ENCODE measurements at regions not wholly inside any gene's neighbourhood (a gene's known extent, or its start where the extent isn't known, plus 50 kb on each side); places are given as distances from the start of the nearest gene placed in this dataset.
A peak's percentile ranks its signal among the peaks of the same experiment; 100 is the strongest.

DNA sequence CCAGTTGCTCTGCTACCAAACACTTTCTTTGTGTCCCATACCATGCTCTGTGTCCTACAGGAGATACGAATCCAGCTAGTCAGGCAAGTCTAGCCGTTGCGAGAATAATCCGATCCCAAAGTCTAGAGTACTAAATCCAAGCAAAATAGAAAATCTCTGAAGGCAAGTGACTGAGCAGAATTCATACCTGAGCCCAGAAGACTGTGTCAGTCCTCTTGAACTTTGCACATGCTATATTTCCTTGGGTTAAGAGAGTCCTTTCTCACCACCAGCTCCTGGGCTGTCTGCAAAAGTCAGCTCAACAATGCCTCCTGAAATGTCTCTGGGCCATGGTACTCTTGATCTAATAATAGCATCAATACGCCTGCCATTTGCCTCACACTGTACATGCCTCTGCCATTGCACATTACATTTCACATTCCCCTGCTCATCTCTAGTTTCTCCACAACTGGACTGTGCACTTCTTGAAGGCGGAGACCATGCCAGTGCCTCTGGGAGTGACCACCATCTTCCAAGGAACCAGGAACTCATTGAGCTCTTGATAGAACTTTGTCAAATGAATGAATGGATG is 265.8 kb upstream of the ID2 start:
- H3K9me3 ChIP-seq (replicated peaks; ENCODE audit: control insufficient read depth, low read depth, low read length): no peaks in the 10 kb centered on the region
- H3K36me3 ChIP-seq (ENCODE audit: control insufficient read depth, insufficient read depth, low read length): no peaks in the 10 kb centered on the region
- no peaks in the 10 kb centered on the region for H3K27me3 ChIP-seq (ENCODE audit: control insufficient read depth, insufficient read depth, low read length)
- H3K4me1 ChIP-seq (ENCODE audit: control insufficient read depth, insufficient read depth, low read length): peaks cover 23% of the 10 kb centered on the region
- 89% methylated on average over 4 of the region's 6 CpGs for WGBS (ENCODE audit: insufficient coverage)
- peak; percentile 51 for DNase-seq
- peak overlapping the region; percentile 83 for H3K27ac ChIP-seq (ENCODE audit: low read length)
- H3K4me3 ChIP-seq (ENCODE audit: low read length): peak overlapping the region; percentile 9

DNA sequence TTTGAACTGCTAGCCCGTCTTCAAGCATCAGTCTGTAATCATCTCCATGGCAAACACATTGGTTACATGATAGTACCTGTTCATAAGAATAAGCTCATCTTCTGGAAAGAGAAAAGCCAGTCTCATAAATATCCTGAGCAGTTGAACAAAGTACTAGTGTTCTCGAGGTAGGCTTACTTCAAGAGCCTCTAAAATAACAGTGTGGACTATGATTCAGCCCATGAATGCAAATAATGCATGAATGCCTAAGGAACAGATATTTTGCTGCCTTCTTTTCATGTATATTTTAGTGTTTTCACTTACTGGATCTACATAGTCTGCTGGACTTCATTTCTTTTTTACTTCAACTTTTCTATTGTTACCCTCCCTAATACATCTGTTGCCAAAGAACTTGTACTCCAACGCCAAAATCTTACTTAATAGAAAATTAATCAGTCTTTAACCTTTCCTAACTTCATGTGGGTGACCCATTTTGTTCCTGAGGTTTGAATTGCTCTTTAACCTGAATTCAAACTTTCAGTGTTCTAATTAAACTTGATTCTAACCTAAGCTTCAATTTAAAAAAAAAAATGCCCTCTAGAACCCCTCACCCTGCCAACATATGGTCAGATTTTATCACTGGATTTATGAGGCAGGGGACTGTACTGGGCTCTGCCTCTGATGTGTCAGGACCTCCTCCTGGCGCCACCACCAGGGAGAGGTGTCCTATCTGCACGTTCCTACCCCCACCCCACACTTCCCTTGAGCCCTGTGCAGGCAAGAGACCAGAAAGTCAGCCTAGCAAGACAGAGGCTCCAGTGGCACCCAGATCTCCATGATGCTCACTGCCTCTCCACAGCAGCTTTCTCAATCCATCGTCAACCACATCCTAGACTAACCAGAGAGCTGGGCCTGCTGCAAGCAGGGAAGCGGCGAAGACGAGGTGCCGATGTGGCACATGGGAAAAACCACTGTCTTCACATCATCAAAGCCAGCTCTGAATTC is 264.7 kb upstream of the ID2 start:
- peaks cover 19% of the 10 kb centered on the region for H3K4me1 ChIP-seq (ENCODE audit: control insufficient read depth, insufficient read depth, low read length)
- no peak for DNase-seq
- H3K36me3 ChIP-seq (ENCODE audit: control insufficient read depth, insufficient read depth, low read length): no peaks in the 10 kb centered on the region
- no peaks in the 10 kb centered on the region for H3K27me3 ChIP-seq (ENCODE audit: control insufficient read depth, insufficient read depth, low read length)
- H3K9me3 ChIP-seq (replicated peaks; ENCODE audit: control insufficient read depth, low read depth, low read length): no peaks in the 10 kb centered on the region
- H3K4me3 ChIP-seq (ENCODE audit: low read length): no peak overlapping the region
- H3K27ac ChIP-seq (ENCODE audit: low read length): peak overlapping the region; percentile 67
- 81% methylated on average over 7 of the region's 10 CpGs for WGBS (ENCODE audit: insufficient coverage)

DNA sequence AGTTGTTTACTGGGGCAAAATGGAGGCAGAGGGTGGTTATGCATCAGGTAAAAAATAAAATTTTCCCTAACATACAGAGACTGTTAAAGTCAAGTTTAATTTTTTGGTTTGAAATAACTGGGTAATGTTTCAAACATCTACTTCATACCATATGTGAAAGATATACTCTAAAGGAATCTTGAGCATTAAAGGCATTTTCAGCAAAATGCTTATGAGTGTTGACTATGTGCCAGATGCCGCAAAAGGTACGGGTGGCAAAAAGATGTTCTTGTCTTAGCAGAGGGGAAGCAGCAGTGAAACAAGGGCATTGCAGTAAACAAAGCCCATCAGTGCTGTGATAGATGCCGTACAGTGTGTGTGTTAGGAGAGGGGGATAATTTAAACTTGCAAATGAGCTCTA is 263.1 kb upstream of the ID2 start:
- H3K4me3 ChIP-seq (ENCODE audit: low read length): no peak overlapping the region
- no peaks in the 10 kb centered on the region for H3K9me3 ChIP-seq (replicated peaks; ENCODE audit: control insufficient read depth, low read depth, low read length)
- no peaks in the 10 kb centered on the region for H3K36me3 ChIP-seq (ENCODE audit: control insufficient read depth, insufficient read depth, low read length)
- no peaks in the 10 kb centered on the region for H3K27me3 ChIP-seq (ENCODE audit: control insufficient read depth, insufficient read depth, low read length)
- no peak for DNase-seq
- no peak overlapping the region for H3K27ac ChIP-seq (ENCODE audit: low read length)
- WGBS (ENCODE audit: insufficient coverage): 42% methylated on average over 3 of the region's 3 CpGs
- H3K4me1 ChIP-seq (ENCODE audit: control insufficient read depth, insufficient read depth, low read length): peaks cover 8% of the 10 kb centered on the region

DNA sequence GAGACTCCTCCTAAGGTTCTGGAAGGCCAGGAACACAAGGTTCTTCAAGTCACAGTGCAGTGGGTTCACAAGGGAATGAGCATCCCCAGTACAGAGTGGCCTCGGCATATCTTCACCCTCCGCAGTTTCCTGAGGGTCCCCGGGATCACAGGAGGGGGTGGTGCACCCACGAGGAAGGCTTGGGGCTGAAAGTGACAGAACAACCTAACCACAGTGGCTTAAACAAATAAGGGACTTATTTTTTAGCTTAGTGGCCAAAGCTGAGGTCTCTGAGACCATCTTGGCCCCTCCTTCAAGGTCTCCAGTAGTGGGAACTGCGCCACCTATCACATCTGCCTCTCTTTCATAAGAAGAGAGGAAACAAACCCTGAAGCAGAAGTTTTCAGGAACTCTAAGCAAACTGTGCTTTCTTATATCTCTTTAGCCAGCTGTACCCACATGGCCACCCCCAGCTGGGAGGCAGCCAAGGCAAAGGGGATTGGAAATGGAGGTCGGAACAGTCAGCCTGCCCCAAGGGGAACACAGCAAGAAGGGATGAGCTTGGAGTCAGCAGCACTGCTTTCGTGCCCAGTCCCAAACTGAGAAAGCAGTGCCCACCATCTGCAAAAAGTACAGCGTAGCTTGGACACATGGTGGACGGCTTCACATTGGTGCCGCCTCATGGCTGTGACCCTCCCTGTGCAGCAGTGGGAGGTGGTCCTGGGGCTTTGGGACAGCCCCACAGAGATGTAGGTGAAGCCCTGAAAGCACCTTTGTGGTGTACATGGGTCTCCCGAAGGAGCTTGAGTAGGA is 260.0 kb upstream of the ID2 start:
- H3K4me3 ChIP-seq (ENCODE audit: low read length): no peak overlapping the region
- 75% methylated on average over 10 of the region's 11 CpGs for WGBS (ENCODE audit: insufficient coverage)
- no peaks in the 10 kb centered on the region for H3K36me3 ChIP-seq (ENCODE audit: control insufficient read depth, insufficient read depth, low read length)
- no peaks in the 10 kb centered on the region for H3K4me1 ChIP-seq (ENCODE audit: control insufficient read depth, insufficient read depth, low read length)
- no peak for DNase-seq
- H3K9me3 ChIP-seq (replicated peaks; ENCODE audit: control insufficient read depth, low read depth, low read length): no peaks in the 10 kb centered on the region
- no peaks in the 10 kb centered on the region for H3K27me3 ChIP-seq (ENCODE audit: control insufficient read depth, insufficient read depth, low read length)
- H3K27ac ChIP-seq (ENCODE audit: low read length): no peak overlapping the region

DNA sequence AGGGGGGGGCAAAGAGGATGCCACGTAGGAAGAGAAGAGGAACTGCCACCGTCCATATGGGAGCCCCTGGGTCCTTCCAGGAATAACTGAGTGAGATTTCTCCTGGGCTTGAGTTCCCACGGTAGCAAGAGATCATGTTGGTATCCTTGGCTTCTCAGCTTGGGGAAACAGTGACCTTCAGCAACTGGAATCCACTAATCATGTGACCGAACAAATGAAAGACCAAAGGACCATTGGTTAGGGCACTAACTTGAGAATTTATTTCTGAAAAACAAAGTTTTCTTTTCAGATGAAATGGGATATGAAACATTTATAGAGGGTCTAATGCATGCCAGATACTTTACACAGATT is 259.4 kb upstream of the ID2 start:
- H3K27ac ChIP-seq (ENCODE audit: low read length): no peak overlapping the region
- H3K27me3 ChIP-seq (ENCODE audit: control insufficient read depth, insufficient read depth, low read length): no peaks in the 10 kb centered on the region
- WGBS (ENCODE audit: insufficient coverage): 85% methylated on average over 2 of the region's 4 CpGs
- H3K36me3 ChIP-seq (ENCODE audit: control insufficient read depth, insufficient read depth, low read length): no peaks in the 10 kb centered on the region
- H3K4me1 ChIP-seq (ENCODE audit: control insufficient read depth, insufficient read depth, low read length): no peaks in the 10 kb centered on the region
- no peaks in the 10 kb centered on the region for H3K9me3 ChIP-seq (replicated peaks; ENCODE audit: control insufficient read depth, low read depth, low read length)
- H3K4me3 ChIP-seq (ENCODE audit: low read length): no peak overlapping the region
- no peak for DNase-seq

DNA sequence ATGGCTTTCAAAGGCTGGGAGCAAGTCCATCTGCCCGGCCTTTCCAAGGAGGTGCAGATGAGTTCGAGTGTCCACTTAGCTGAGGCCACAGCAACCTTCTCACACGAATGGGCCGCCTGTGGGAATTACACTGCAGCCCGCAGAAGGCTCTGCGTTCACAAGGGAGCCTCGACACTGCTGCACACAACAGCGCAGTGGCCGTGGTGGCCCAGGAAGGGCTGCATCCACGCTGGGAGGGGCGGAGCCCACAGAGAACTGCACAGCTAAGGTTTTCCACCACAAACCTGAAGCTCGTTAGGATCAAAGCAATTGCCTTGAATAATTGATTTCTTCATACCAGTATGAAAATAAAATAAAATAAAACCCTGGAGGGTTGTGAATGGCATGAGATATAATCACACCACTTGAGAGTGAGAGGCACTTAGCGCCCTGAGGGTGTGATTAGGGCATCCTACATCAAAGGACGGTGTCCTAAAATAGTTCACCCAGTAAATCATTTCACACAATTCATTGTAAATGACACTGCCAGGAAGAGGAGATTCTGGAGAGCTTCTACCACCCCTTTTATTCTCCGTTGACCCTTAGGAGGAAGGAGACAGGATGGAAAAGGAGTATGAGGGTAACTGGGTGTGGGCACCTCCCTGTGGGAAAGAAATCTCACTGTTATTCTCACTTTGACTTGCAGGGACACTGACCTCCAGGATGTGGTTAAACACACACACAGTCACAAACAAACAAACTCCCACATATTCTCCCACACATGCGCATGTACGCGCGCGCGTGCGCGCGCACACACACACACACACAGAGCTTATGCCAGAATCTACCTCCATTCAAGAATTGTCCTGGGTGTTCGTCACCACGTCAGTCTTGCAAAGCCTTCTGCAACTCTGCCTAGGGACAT is 256.6 kb upstream of the ID2 start:
- Histone ChIP-seq H3K27me3 (ENCODE audit: control insufficient read depth, insufficient read depth, low read length) (no peaks in the 10 kb centered on the region), H3K4me1 (ENCODE audit: control insufficient read depth, insufficient read depth, low read length) (no peaks in the 10 kb centered on the region), H3K9me3 (replicated peaks; ENCODE audit: control insufficient read depth, low read depth, low read length) (no peaks in the 10 kb centered on the region), H3K36me3 (ENCODE audit: control insufficient read depth, insufficient read depth, low read length) (no peaks in the 10 kb centered on the region), H3K27ac (ENCODE audit: low read length) (no peak overlapping the region), H3K4me3 (ENCODE audit: low read length) (no peak overlapping the region)
- 89% methylated on average over 21 of the region's 26 CpGs for WGBS (ENCODE audit: insufficient coverage)
- DNase-seq: no peak

DNA sequence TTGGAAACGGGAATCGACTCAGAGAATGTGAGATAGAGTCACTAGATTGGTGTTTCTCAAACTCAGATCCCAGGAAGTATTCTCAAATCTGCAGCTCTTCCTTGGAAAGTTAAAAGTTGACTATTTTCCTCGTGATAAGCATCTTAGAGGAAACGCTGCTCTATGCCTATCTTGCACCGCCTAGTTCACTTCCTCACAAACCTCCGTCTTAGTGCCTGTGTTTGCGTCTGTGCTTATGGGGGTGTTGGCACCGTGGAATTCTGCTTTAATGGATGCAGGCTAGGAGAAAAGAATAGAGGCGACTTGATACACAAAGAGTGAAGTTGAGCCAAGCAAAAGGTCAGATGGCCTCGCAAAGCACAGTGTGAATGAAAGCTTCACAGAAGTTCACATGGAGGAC is 255.3 kb upstream of the ID2 start:
- WGBS (ENCODE audit: insufficient coverage): 89% methylated on average over 6 of the region's 10 CpGs
- H3K4me1 ChIP-seq (ENCODE audit: control insufficient read depth, insufficient read depth, low read length): no peaks in the 10 kb centered on the region
- H3K27me3 ChIP-seq (ENCODE audit: control insufficient read depth, insufficient read depth, low read length): no peaks in the 10 kb centered on the region
- no peak for DNase-seq
- H3K36me3 ChIP-seq (ENCODE audit: control insufficient read depth, insufficient read depth, low read length): no peaks in the 10 kb centered on the region
- no peaks in the 10 kb centered on the region for H3K9me3 ChIP-seq (replicated peaks; ENCODE audit: control insufficient read depth, low read depth, low read length)
- H3K27ac ChIP-seq (ENCODE audit: low read length): no peak overlapping the region
- H3K4me3 ChIP-seq (ENCODE audit: low read length): no peak overlapping the region

DNA sequence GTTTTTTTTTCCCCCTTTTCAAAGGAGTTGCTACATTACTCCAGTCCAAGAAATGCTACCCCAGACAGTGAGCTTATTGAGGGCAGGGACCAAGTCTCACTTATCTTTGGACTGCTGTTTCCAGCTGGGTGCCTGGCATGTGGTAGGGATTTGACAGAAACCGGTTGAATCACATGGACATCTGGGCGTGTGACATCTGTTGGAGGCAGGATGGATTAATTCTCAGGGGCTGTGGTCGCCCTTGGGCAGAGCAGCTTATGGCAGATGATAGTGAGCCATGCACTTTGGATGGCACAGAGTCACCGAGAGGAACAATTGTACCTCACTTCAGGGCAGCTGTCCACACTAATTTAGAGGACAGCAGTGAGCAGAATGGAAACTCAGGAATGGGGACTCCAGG is 254.6 kb upstream of the ID2 start:
- Histone ChIP-seq H3K27me3 (ENCODE audit: control insufficient read depth, insufficient read depth, low read length) (no peaks in the 10 kb centered on the region), H3K4me3 (ENCODE audit: low read length) (no peak overlapping the region), H3K36me3 (ENCODE audit: control insufficient read depth, insufficient read depth, low read length) (no peaks in the 10 kb centered on the region), H3K27ac (ENCODE audit: low read length) (no peak overlapping the region), H3K9me3 (replicated peaks; ENCODE audit: control insufficient read depth, low read depth, low read length) (no peaks in the 10 kb centered on the region), H3K4me1 (ENCODE audit: control insufficient read depth, insufficient read depth, low read length) (no peaks in the 10 kb centered on the region)
- DNase-seq: no peak
- WGBS (ENCODE audit: insufficient coverage): 81% methylated on average over 3 of the region's 4 CpGs

DNA sequence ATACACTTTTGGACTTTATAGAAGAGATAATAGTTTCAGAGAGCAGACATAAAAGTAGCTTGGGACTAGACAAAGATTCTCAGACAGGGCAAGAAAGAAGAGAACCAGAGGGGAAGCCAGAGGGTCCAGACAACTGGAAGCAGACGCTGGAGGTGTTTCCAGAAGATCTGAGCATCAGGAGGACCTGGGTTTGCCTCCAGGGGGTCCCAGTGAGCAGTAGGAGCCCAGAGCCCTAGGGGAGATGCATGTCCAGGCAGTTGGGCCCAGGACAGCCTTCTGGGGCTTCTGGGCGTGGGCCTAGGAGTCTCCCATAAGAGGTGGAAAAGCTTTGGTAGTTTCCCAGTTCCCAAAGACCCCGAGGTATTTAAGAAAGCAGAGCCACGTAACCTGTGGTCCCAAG is 251.2 kb upstream of the ID2 start:
- 88% methylated on average over 4 of the region's 4 CpGs for WGBS (ENCODE audit: insufficient coverage)
- no peaks in the 10 kb centered on the region for H3K36me3 ChIP-seq (ENCODE audit: control insufficient read depth, insufficient read depth, low read length)

More for the DNA sequence above, 251.2 kb upstream of the ID2 start:
- Histone ChIP-seq H3K9me3 (replicated peaks; ENCODE audit: control insufficient read depth, low read depth, low read length) (no peaks in the 10 kb centered on the region), H3K4me3 (ENCODE audit: low read length) (no peak overlapping the region), H3K27ac (ENCODE audit: low read length) (no peak overlapping the region), H3K27me3 (ENCODE audit: control insufficient read depth, insufficient read depth, low read length) (no peaks in the 10 kb centered on the region), H3K4me1 (ENCODE audit: control insufficient read depth, insufficient read depth, low read length) (no peaks in the 10 kb centered on the region)
- no peak for DNase-seq

Data from muscle of leg (tissue), 3 donors.